ENCODE measurements at regions not wholly inside any gene's neighbourhood (a gene's known extent, or its start where the extent isn't known, plus 50 kb on each side); places are given as distances from the start of the nearest gene placed in this dataset.
"Not testable (repeated sequence)": the region's sequence is repeated elsewhere in the genome, so short reads cannot be mapped to it uniquely, and the experiment has no call there.

- not testable (repeated sequence) for DNase-seq (ENCODE audit: low spot score)
Measured at GRCh38 chr5:106999506-106999905, 671.2 kb downstream of the EFNA5 start.

GRCh38 chr5:106986006-106986405 lies 684.7 kb downstream of the EFNA5 start:
- DNase-seq (ENCODE audit: low spot score), result no peak

GRCh38 chr5:106985174-106985573 lies 685.6 kb downstream of the EFNA5 start:
- no peak for DNase-seq (ENCODE audit: low spot score)

GRCh38 chr5:106979178-106979577 lies 691.6 kb downstream of the EFNA5 start:
- DNase-seq (ENCODE audit: low spot score), result not testable (repeated sequence)

- not testable (repeated sequence) for DNase-seq (ENCODE audit: low spot score)
Measured at GRCh38 chr5:106978582-106979165, 692.1 kb downstream of the EFNA5 start.

- DNase-seq (ENCODE audit: low spot score), result no peak
Measured at GRCh38 chr5:106976363-106976762, 694.4 kb downstream of the EFNA5 start.

- no peak for DNase-seq (ENCODE audit: low spot score)
Measured at GRCh38 chr5:106974272-106974671, 696.5 kb downstream of the EFNA5 start.

GRCh38 chr5:106966686-106967315 lies 703.9 kb downstream of the EFNA5 start:
- DNase-seq (ENCODE audit: low spot score), result no peak

GRCh38 chr5:106964132-106964531 lies 706.6 kb downstream of the EFNA5 start:
- DNase-seq (ENCODE audit: low spot score), result no peak

GRCh38 chr5:106963630-106964029 lies 707.1 kb downstream of the EFNA5 start:
- no peak for DNase-seq (ENCODE audit: low spot score)

GRCh38 chr5:106962464-106963230 lies 708.1 kb downstream of the EFNA5 start:
- DNase-seq (ENCODE audit: low spot score), result no peak

- no peak for DNase-seq (ENCODE audit: low spot score)
Measured at GRCh38 chr5:106959387-106959786, 711.4 kb downstream of the EFNA5 start.

GRCh38 chr5:106957336-106957735 lies 713.4 kb downstream of the EFNA5 start:
- DNase-seq (ENCODE audit: low spot score), result no peak

- DNase-seq (ENCODE audit: low spot score), result no peak
Measured at GRCh38 chr5:106956886-106957285, 713.9 kb downstream of the EFNA5 start.

GRCh38 chr5:106956187-106956586 lies 714.5 kb downstream of the EFNA5 start:
- DNase-seq (ENCODE audit: low spot score), result no peak

- no peak for DNase-seq (ENCODE audit: low spot score)
Measured at GRCh38 chr5:106940986-106941385, 729.8 kb downstream of the EFNA5 start.

GRCh38 chr5:106940301-106940846 lies 730.4 kb downstream of the EFNA5 start:
- no peak for DNase-seq (ENCODE audit: low spot score)

- no peak for DNase-seq (ENCODE audit: low spot score)
Measured at GRCh38 chr5:106923409-106923808, 747.3 kb downstream of the EFNA5 start.

GRCh38 chr5:106921567-106921966 lies 749.2 kb downstream of the EFNA5 start:
- no peak for DNase-seq (ENCODE audit: low spot score)

- no peak for DNase-seq (ENCODE audit: low spot score)
Measured at GRCh38 chr5:106910486-106910885, 760.3 kb downstream of the EFNA5 start.

GRCh38 chr5:106909716-106910115 lies 761.0 kb downstream of the EFNA5 start:
- DNase-seq (ENCODE audit: low spot score), result no peak

- DNase-seq (ENCODE audit: low spot score), result no peak
Measured at GRCh38 chr5:106907979-106908378, 762.8 kb downstream of the EFNA5 start.

- DNase-seq (ENCODE audit: low spot score), result no peak
Measured at GRCh38 chr5:106906199-106906598, 764.5 kb downstream of the EFNA5 start.
